Breast epithelium (tissue), 4 donors: ENCODE measurements at regions not wholly inside any gene's neighbourhood (a gene's known extent, or its start where the extent isn't known, plus 50 kb on each side); places are given as distances from the start of the nearest gene placed in this dataset.

Experiments used
- DNase-seq, 2 donors: peaks; one replicate each; pipeline ENCODE4 v3.0.0-alpha.2; 2019; ENCODE audit warnings: low spot score in 2 of 2
- H3K27ac ChIP-seq, 2 donors: fragments of 200-600 bp; sonication (generic) in 1 of 2; one replicate each; pipeline ENCODE4 v1.5.1; 2016 to 2019; ENCODE audit warnings: mild to moderate bottlenecking in 1 of 2
- H3K27me3 ChIP-seq, 2 donors: fragments of 200-600 bp; sonication (generic) in 1 of 2; one replicate each; pipeline versions ENCODE4 v1.5.1 to v1.6.0; 2017 to 2019; ENCODE audit warnings: control low read depth in 1 of 2, mild to moderate bottlenecking in 1 of 2
- H3K36me3 ChIP-seq: fragments of 200-600 bp; one replicate; pipeline ENCODE4 v1.5.1; 2019
- H3K4me1 ChIP-seq, 2 donors: fragments of 200-600 bp; sonication (generic); one replicate each; pipeline ENCODE4 v1.5.1; 2016 to 2019; ENCODE audit warnings: control low read depth in 1 of 2
- H3K4me3 ChIP-seq, 3 donors: fragments of 200-600 bp; sonication (generic); 1 replicate in 2 of 3; 2 replicates in 1 of 3; pipeline ENCODE4 v1.5.1; 2016 to 2019; ENCODE audit warnings: mild to moderate bottlenecking in 3 of 3, moderate library complexity in 2 of 3
- H3K9me3 ChIP-seq, 2 donors: fragments of 200-600 bp; sonication (generic) in 1 of 2; one replicate each; pipeline ENCODE4 v1.5.1; 2016 to 2019; ENCODE audit warnings: control low read depth in 1 of 2
- POLR2A ChIP-seq: fragments of 450-650 bp; IDR thresholded peaks from one replicate; pipeline ENCODE4 v1.6.1; 2016; ENCODE audit warnings: antibody characterized with exemption, mild to moderate bottlenecking, moderate library complexity
- POLR2AphosphoS5 ChIP-seq, 3 donors: sonication (generic); formaldehyde crosslinking; IDR thresholded peaks; one replicate each; pipeline ENCODE4 v1.6.1; 2017; ENCODE audit warnings: antibody characterized with exemption in 3 of 3
- intact Hi-C: fragments of 100-400 bp; cut with DNase I; formaldehyde crosslinking; loops from one replicate; pipeline ENCODE4 v1.15.1; 2023; ENCODE audit warnings: low total_unique reads
- TF ChIP-seq, protein P1 (sequence below), 3 donors: fragments of 450-650 bp; IDR thresholded peaks; one replicate each; pipeline ENCODE4 v1.5.1; 2016 to 2017; ENCODE audit warnings: antibody characterized with exemption in 3 of 3, mild to moderate bottlenecking in 3 of 3, moderate library complexity in 3 of 3

DNA sequence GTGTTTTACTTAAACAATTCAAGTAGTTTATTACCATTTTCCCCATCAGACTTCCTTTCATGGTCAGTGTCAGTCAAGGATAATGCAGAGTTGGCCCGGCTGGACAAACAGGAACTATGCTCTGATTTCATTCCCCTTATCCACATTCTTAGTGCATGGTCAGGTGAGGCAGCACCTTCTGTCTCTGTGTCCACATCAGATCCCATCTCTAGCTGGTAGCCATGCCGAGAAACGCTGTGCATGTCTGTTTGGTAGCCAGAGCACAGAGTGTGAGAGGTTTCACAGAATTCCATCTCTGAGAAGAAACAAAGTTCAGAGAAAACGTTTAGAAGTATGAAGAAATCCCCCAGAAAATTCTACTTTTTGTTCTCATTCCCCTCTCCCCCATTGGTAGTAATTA, 423.7 kb upstream of the TEX13C start:
- TF ChIP-seq POLR2AphosphoS5 (IDR thresholded peaks at IDR 0.05): no peak
- TF ChIP-seq, protein P1, sequence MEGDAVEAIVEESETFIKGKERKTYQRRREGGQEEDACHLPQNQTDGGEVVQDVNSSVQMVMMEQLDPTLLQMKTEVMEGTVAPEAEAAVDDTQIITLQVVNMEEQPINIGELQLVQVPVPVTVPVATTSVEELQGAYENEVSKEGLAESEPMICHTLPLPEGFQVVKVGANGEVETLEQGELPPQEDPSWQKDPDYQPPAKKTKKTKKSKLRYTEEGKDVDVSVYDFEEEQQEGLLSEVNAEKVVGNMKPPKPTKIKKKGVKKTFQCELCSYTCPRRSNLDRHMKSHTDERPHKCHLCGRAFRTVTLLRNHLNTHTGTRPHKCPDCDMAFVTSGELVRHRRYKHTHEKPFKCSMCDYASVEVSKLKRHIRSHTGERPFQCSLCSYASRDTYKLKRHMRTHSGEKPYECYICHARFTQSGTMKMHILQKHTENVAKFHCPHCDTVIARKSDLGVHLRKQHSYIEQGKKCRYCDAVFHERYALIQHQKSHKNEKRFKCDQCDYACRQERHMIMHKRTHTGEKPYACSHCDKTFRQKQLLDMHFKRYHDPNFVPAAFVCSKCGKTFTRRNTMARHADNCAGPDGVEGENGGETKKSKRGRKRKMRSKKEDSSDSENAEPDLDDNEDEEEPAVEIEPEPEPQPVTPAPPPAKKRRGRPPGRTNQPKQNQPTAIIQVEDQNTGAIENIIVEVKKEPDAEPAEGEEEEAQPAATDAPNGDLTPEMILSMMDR (IDR thresholded peaks at IDR 0.05): no peak
- TF ChIP-seq POLR2A: no peak
- Histone ChIP-seq H3K36me3 (no peaks in the 10 kb centered on the region), H3K4me1 (no peaks in the 10 kb centered on the region), H3K4me3 (no peak overlapping the region), H3K27me3 (no peaks in the 10 kb centered on the region), H3K27ac (no peak overlapping the region), H3K9me3 (no peaks in the 10 kb centered on the region)
- no peak for DNase-seq
- intact Hi-C loops: no loop called here

DNA sequence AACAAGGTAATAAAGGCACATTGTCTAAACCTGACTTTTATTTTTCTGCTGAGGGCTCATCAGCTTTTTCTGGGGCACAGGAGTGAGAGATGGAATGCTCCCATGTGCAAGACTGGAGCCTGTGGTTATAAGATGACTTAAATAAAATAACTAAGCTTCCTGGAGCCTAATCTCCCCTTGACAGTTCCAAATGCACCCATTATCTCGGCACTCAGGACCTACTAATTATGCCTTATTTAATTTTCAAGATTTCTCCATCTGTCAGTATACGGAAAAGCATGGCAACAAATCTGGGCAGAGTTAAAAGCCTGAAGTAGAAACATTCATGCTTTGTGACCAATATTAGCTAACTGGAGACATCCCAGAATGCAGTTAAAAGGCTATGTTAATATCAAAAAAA, 416.7 kb upstream of the TEX13C start:
- no peaks in the 10 kb centered on the region for H3K4me1 ChIP-seq
- DNase-seq: no peak
- H3K36me3 ChIP-seq: no peaks in the 10 kb centered on the region
- H3K27ac ChIP-seq: no peak overlapping the region
- intact Hi-C loops: no loop called here
- H3K27me3 ChIP-seq: no peaks in the 10 kb centered on the region
- no peak overlapping the region for H3K4me3 ChIP-seq
- TF ChIP-seq POLR2AphosphoS5 (IDR thresholded peaks at IDR 0.05) (no peak), POLR2A (no peak)
- TF ChIP-seq, protein P1 (IDR thresholded peaks at IDR 0.05): no peak
- H3K9me3 ChIP-seq: no peaks in the 10 kb centered on the region

DNA sequence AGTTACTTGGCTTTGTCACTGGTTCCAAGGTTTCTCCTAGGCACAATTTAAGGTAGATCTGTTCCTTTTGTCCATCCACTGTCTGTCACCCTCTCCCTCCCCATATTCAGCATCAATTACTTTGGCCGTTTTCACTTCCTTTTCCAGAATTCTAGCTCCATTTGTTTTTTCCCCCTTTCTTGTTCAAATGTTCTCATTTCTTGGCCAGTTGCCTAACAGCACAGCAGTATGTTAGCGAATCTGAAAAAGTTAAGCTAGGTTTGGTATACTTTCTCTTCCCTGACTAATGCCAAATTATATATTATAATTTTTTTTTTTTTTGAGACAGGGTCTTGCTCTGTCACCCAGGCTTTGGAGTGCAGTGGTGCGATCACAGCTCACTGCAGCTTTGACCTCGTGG, 409.1 kb upstream of the TEX13C start:
- Histone ChIP-seq H3K36me3 (no peaks in the 10 kb centered on the region), H3K27me3 (no peaks in the 10 kb centered on the region), H3K27ac (no peak overlapping the region), H3K9me3 (peaks cover 0 to 5% of the 10 kb centered on the region in 2 donors), H3K4me1 (no peaks in the 10 kb centered on the region), H3K4me3 (no peak overlapping the region)
- TF ChIP-seq, protein P1 (IDR thresholded peaks at IDR 0.05): no peak
- TF ChIP-seq POLR2AphosphoS5 (IDR thresholded peaks at IDR 0.05): no peak
- TF ChIP-seq POLR2A: no peak
- intact Hi-C loops: no loop called here
- DNase-seq: no peak

DNA sequence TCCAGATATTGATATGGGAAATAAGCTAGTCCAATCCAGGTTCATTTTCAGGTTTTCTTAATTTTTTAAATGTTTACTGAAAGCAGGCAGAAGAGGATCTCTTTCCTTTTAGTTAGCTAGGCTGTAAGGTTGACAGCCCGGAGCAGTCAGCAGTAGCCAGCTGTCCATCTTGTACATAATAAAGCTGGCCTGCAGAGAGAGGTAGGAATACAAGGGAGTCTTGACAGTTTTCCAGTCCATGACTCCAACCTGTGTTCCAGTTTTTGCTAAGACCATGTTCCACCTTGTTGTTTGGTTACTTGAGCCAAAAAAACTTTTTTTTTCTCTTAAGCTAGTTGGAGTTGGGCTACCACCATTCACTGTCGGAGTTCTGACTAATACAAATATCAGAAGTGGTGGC, 402.7 kb upstream of the TEX13C start:
- no peak for DNase-seq
- Histone ChIP-seq H3K4me1 (no peaks in the 10 kb centered on the region), H3K4me3 (no peak overlapping the region), H3K27ac (no peak overlapping the region), H3K27me3 (no peaks in the 10 kb centered on the region), H3K36me3 (no peaks in the 10 kb centered on the region), H3K9me3 (no peaks in the 10 kb centered on the region)
- intact Hi-C loops: no loop called here
- TF ChIP-seq, protein P1 (IDR thresholded peaks at IDR 0.05): no peak
- TF ChIP-seq POLR2AphosphoS5 (IDR thresholded peaks at IDR 0.05) (no peak), POLR2A (no peak)

- TF ChIP-seq POLR2AphosphoS5 (IDR thresholded peaks at IDR 0.05) (no peak), POLR2A (no peak)
- Histone ChIP-seq H3K27ac (no peak overlapping the region), H3K4me3 (no peak overlapping the region), H3K27me3 (no peaks in the 10 kb centered on the region), H3K4me1 (no peaks in the 10 kb centered on the region), H3K36me3 (peaks cover 4% of the 10 kb centered on the region), H3K9me3 (no peaks in the 10 kb centered on the region)
- DNase-seq: no peak
- intact Hi-C loops: no loop called here
These were observed 394.0 kb upstream of the TEX13C start for GRCh38 chrX:124925681-124926080.

DNA sequence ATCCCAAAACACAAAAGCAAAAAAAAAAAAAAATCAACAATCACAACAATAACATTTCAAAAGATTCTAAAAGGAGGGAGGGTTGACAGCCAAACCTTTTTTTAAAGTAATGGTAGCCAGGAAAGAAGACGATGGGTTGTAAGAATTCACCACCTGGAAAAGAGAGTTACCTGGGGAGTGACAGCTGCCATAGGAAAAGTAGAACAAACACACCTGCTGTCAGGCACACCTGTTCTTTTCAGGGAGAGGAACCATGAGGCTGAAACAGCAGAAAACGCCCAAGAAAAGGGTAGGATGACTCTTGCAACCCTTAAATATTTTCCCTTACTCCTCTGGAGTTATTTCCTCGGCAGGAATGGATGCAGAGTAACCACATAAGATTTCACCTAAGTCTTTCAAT, 388.4 kb upstream of the TEX13C start:
- Histone ChIP-seq H3K27ac (no peak overlapping the region), H3K36me3 (no peaks in the 10 kb centered on the region), H3K9me3 (no peaks in the 10 kb centered on the region), H3K27me3 (no peaks in the 10 kb centered on the region), H3K4me1 (no peaks in the 10 kb centered on the region), H3K4me3 (no peak overlapping the region)
- DNase-seq: no peak
- intact Hi-C loops: no loop called here
- TF ChIP-seq, protein P1 (IDR thresholded peaks at IDR 0.05): no peak
- no peak for TF ChIP-seq POLR2AphosphoS5 (IDR thresholded peaks at IDR 0.05)
- TF ChIP-seq POLR2A: no peak
